Esophagus squamous epithelium (tissue), 4 donors: ENCODE measurements at regions not wholly inside any gene's neighbourhood (a gene's known extent, or its start where the extent isn't known, plus 50 kb on each side); places are given as distances from the start of the nearest gene placed in this dataset.

Source experiments
- POLR2A ChIP-seq, 4 donors: fragments of 450-650 bp; IDR thresholded peaks; one replicate each; pipeline ENCODE4 v1.6.1; 2017; ENCODE audit warnings: antibody characterized with exemption in 4 of 4, mild to moderate bottlenecking in 4 of 4, moderate library complexity in 3 of 4
- TF ChIP-seq, protein P1 (sequence below), 6 experiments: fragments of 450-650 bp in 4 of 6; fragments of 200-600 bp in 2 of 6; sonication (generic) in 2 of 6; IDR thresholded peaks; one replicate each; pipeline ENCODE4 v1.5.1; 2016 to 2019; ENCODE audit warnings: antibody characterized with exemption in 6 of 6, mild to moderate bottlenecking in 4 of 6, moderate library complexity in 4 of 6

DNA sequence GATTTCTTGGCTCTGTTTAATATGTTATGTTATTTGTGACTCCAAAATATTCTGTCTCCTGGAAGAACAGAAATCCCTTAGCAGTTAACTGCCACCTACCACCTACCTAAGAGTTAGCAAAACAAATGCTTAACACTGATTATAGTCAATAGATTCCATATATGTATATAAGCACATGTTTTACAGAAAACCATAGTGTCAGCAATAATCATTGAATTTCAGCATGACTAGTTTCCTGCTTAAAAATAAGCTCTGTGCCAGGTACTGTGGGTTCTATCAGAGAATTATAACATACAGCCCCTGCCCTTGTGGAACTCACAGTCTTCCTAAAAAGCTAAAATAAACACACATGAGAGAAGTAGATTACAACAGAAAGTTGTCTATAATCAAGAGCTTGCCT is 561.9 kb upstream of the CAMK1G start:
- TF ChIP-seq, protein P1, sequence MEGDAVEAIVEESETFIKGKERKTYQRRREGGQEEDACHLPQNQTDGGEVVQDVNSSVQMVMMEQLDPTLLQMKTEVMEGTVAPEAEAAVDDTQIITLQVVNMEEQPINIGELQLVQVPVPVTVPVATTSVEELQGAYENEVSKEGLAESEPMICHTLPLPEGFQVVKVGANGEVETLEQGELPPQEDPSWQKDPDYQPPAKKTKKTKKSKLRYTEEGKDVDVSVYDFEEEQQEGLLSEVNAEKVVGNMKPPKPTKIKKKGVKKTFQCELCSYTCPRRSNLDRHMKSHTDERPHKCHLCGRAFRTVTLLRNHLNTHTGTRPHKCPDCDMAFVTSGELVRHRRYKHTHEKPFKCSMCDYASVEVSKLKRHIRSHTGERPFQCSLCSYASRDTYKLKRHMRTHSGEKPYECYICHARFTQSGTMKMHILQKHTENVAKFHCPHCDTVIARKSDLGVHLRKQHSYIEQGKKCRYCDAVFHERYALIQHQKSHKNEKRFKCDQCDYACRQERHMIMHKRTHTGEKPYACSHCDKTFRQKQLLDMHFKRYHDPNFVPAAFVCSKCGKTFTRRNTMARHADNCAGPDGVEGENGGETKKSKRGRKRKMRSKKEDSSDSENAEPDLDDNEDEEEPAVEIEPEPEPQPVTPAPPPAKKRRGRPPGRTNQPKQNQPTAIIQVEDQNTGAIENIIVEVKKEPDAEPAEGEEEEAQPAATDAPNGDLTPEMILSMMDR (IDR thresholded peaks at IDR 0.05) = no peak
- TF ChIP-seq POLR2A (IDR thresholded peaks at IDR 0.05) = no peak
